Brain microvascular endothelial cell (primary cell): ENCODE measurements at regions not wholly inside any gene's neighbourhood (a gene's known extent, or its start where the extent isn't known, plus 50 kb on each side); places are given as distances from the start of the nearest gene placed in this dataset.

Experiments used
- DNase-seq: peaks from one replicate; pipeline ENCODE4 v3.0.0-alpha.2; 2020
- H3K27ac ChIP-seq: fragments of 250-450 bp; sonication (Bioruptor Pico); 2 replicates; pipeline ENCODE4 v1.5.1; 2020; ENCODE audit warnings: mild to moderate bottlenecking, moderate library complexity
- H3K27me3 ChIP-seq: fragments of 250-450 bp; sonication (Bioruptor Pico); replicated peaks from 2 replicates; pipeline ENCODE4 v1.5.1; 2020; ENCODE audit warnings: mild to moderate bottlenecking
- H3K36me3 ChIP-seq: fragments of 250-450 bp; sonication (Bioruptor Pico); replicated peaks from 2 replicates; pipeline ENCODE4 v1.5.1; 2020; ENCODE audit warnings: mild to moderate bottlenecking
- H3K4me3 ChIP-seq: 2 replicates; pipeline ENCODE4 v1.5.1; 2011; ENCODE audit warnings: low read depth, mild to moderate bottlenecking, control low read depth, low read length, moderate library complexity
- CTCF ChIP-seq: IDR thresholded peaks from 2 replicates; pipeline ENCODE4 v1.5.1; 2011; ENCODE audit warnings: low read depth, mild to moderate bottlenecking, moderate library complexity, low read length, control low read depth, inconsistent platforms; ENCODE audit errors: missing control alignments
- in situ Hi-C: cut with HindIII; loops from 2 replicates; pipeline ENCODE4 v1.10.0; 2017; ENCODE audit warnings: low sequenced_read_pairs, low pct_ligation_motif_present

- Histone ChIP-seq H3K36me3 (no peaks in the 10 kb centered on the region), H3K27ac (no peak overlapping the region), H3K27me3 (no peaks in the 10 kb centered on the region), H3K4me3 (no peak overlapping the region)
- DNase-seq: no peak
- in situ Hi-C loops: no loop called here
- TF ChIP-seq CTCF: no peak
Observed at GRCh38 chr3:22199095-22199494, 448.1 kb upstream of the ZNF385D start.

GRCh38 chr3:22208844-22209243 is 457.8 kb upstream of the ZNF385D start:
- no peak for TF ChIP-seq CTCF
- H3K36me3 ChIP-seq: no peaks in the 10 kb centered on the region
- no peak overlapping the region for H3K27ac ChIP-seq
- DNase-seq: no peak
- in situ Hi-C loops: no loop called here
- no peak overlapping the region for H3K4me3 ChIP-seq
- no peaks in the 10 kb centered on the region for H3K27me3 ChIP-seq

DNA sequence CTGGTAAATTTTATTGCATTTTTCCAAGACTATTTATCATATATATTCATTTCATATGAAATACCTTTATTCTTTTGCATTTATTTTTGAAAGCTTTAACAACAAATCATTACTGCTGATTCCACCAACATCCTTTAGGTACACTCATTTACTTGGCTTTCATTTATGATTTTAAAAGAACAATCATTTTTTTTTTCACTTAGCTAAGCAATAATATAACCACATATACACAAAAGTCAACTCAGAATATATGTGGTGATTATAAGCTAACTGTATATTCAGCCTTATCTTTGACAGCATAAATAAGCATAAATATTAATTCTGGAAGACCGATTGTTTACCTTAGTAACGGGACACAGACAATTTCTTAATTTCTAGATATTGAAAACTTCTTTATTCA is 458.6 kb upstream of the ZNF385D start:
- Histone ChIP-seq H3K27me3 (no peaks in the 10 kb centered on the region), H3K27ac (no peak overlapping the region), H3K36me3 (no peaks in the 10 kb centered on the region), H3K4me3 (no peak overlapping the region)
- TF ChIP-seq CTCF: no peak
- in situ Hi-C loops: no loop called here
- DNase-seq: no peak

- Histone ChIP-seq H3K36me3 (no peaks in the 10 kb centered on the region), H3K27me3 (no peaks in the 10 kb centered on the region), H3K27ac (no peak overlapping the region), H3K4me3 (no peak overlapping the region)
- in situ Hi-C loops: no loop called here
- TF ChIP-seq CTCF: no peak
- no peak for DNase-seq
Observed at GRCh38 chr3:22210693-22211092, 459.7 kb upstream of the ZNF385D start.

DNA sequence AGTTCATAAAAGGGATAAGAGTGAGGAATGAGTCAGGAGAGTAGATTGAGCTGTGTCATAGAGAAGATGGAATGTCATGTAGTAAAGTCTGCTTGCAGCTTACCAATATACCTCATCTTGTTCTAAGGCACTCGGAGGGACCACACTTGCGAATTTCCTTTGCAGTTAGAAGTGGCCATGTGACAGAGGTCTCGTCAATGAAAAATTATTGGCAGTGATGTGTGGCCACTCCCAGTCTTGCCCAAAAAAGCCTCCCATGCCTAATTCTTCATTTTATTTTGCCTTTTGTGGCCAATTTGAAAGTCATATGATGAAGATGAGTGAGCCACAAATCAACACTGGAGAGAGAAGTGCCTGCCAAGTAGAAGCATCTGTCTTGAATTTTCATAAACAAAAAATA is 465.6 kb upstream of the ZNF385D start:
- DNase-seq: no peak
- Histone ChIP-seq H3K4me3 (no peak overlapping the region), H3K36me3 (no peaks in the 10 kb centered on the region), H3K27ac (no peak overlapping the region), H3K27me3 (no peaks in the 10 kb centered on the region)
- TF ChIP-seq CTCF: no peak
- in situ Hi-C loops: no loop called here

DNA sequence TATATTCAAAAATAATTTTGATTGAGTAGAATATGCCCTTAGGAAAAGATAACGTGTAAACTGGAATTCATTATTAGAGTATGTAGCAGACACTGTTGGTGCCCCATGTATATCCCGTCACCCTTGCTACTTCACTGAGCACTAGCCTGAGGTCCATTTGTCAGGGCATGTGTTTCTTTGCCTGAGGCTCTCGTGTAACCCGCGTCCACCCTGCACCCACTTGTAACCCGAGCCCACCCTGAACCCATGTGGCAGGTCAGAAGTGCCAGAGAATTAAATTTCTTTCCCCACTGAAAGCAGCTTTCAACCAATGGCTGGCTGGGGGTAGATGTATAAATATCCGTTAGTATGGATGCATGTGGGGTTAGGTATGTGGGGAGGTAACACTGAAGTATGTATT is 474.2 kb upstream of the ZNF385D start:
- no peak for TF ChIP-seq CTCF
- DNase-seq: no peak
- in situ Hi-C loops: no loop called here

More for the DNA sequence above, 474.2 kb upstream of the ZNF385D start:
- no peak overlapping the region for H3K27ac ChIP-seq
- H3K27me3 ChIP-seq: no peaks in the 10 kb centered on the region
- no peak overlapping the region for H3K4me3 ChIP-seq
- no peaks in the 10 kb centered on the region for H3K36me3 ChIP-seq
